Natural killer cell (primary cell): ENCODE measurements at regions not wholly inside any gene's neighbourhood (a gene's known extent, or its start where the extent isn't known, plus 50 kb on each side); places are given as distances from the start of the nearest gene placed in this dataset.

ENCODE experiments used
- ATAC-seq, 3 donors: fragments of 150-1000 bp in 2 of 3; fragments of 200-7000 bp in 1 of 3; cut with Tn5 transposase; 1 replicate in 1 of 3; 2 replicates in 2 of 3; pipeline ENCODE4 v1.10.0; 2021; ENCODE audit warnings: mild to moderate bottlenecking in 2 of 3, moderate library complexity in 2 of 3
- DNase-seq, 2 donors: peaks; one replicate each; pipeline versions ENCODE4 v3.0.0 to v3.0.0-alpha.2; 2013 to 2021; ENCODE audit warnings: mixed read lengths in 1 of 2
- H3K27ac ChIP-seq: one replicate; pipeline ENCODE4 v1.5.1; 2013; ENCODE audit warnings: mild to moderate bottlenecking, low read length
- H3K27me3 ChIP-seq: one replicate; pipeline ENCODE4 v1.6.1; 2013; ENCODE audit warnings: low read length; ENCODE audit not compliant: control insufficient read depth, insufficient read depth
- H3K36me3 ChIP-seq: one replicate; pipeline ENCODE4 v1.6.1; 2013; ENCODE audit warnings: low read length; ENCODE audit not compliant: control insufficient read depth, insufficient read depth
- H3K4me1 ChIP-seq: one replicate; pipeline ENCODE4 v1.6.1; 2013; ENCODE audit warnings: low read length; ENCODE audit not compliant: control insufficient read depth, insufficient read depth
- H3K4me3 ChIP-seq: one replicate; pipeline ENCODE4 v1.5.1; 2013; ENCODE audit warnings: low read length
- H3K9me3 ChIP-seq: one replicate; pipeline ENCODE4 v1.6.1; 2013; ENCODE audit warnings: low read length; ENCODE audit not compliant: control insufficient read depth, insufficient read depth
- H3K27ac Mint-ChIP-seq, 2 donors: one replicate each; pipeline ENCODE4 v1.8.0; 2022; ENCODE audit warnings: mild to moderate bottlenecking in 2 of 2, mixed read lengths in 2 of 2, moderate library complexity in 1 of 2
- H3K27me3 Mint-ChIP-seq, 2 donors: one replicate each; pipeline ENCODE4 v1.8.0; 2022; ENCODE audit warnings: low read depth in 2 of 2, mixed read lengths in 2 of 2
- H3K36me3 Mint-ChIP-seq: one replicate; pipeline ENCODE4 v1.8.0; 2022; ENCODE audit warnings: mixed read lengths
- H3K4me1 Mint-ChIP-seq, 2 donors: one replicate each; pipeline ENCODE4 v1.8.0; 2022; ENCODE audit warnings: mixed read lengths in 2 of 2
- H3K4me3 Mint-ChIP-seq: one replicate; pipeline ENCODE4 v1.8.0; 2022; ENCODE audit warnings: mild to moderate bottlenecking, moderate library complexity, mixed read lengths
- H3K9me3 Mint-ChIP-seq, 2 donors: one replicate each; pipeline ENCODE4 v1.8.0; 2022; ENCODE audit warnings: mixed read lengths in 2 of 2
- WGBS: methylation state at CpG from one replicate; pipeline ENCODE4 v1.1.7; 2013; ENCODE audit warnings: missing lambda C conversion rate; ENCODE audit not compliant: insufficient coverage; 5-methylcytosine and 5-hydroxymethylcytosine counted together
- intact Hi-C: fragments of 100-400 bp; cut with micrococcal nuclease; formaldehyde crosslinking; loops from one replicate; pipeline ENCODE4 v1.14.2; 2022
- TF ChIP-seq, protein P1 (sequence below): fragments of 200-600 bp; IDR thresholded peaks from one replicate; pipeline ENCODE4 v1.8.0; 2022; ENCODE audit warnings: antibody characterized with exemption

- DNase-seq, result no peak
- ATAC-seq, result no peak
- H3K36me3 ChIP-seq, result no peaks in the 10 kb centered on the region
- no peaks in the 10 kb centered on the region for H3K4me1 Mint-ChIP-seq
- no peaks in the 10 kb centered on the region for H3K9me3 ChIP-seq
- H3K4me1 ChIP-seq, result no peaks in the 10 kb centered on the region
- no peak overlapping the region for H3K4me3 ChIP-seq
- H3K27me3 ChIP-seq, result no peaks in the 10 kb centered on the region
- H3K4me3 Mint-ChIP-seq, result no peak overlapping the region
- intact Hi-C loops, result no loop called here
- no peak overlapping the region for H3K27ac ChIP-seq
- peaks cover 4 to 6% of the 10 kb centered on the region in 2 donors for H3K9me3 Mint-ChIP-seq
- TF ChIP-seq, protein P1, sequence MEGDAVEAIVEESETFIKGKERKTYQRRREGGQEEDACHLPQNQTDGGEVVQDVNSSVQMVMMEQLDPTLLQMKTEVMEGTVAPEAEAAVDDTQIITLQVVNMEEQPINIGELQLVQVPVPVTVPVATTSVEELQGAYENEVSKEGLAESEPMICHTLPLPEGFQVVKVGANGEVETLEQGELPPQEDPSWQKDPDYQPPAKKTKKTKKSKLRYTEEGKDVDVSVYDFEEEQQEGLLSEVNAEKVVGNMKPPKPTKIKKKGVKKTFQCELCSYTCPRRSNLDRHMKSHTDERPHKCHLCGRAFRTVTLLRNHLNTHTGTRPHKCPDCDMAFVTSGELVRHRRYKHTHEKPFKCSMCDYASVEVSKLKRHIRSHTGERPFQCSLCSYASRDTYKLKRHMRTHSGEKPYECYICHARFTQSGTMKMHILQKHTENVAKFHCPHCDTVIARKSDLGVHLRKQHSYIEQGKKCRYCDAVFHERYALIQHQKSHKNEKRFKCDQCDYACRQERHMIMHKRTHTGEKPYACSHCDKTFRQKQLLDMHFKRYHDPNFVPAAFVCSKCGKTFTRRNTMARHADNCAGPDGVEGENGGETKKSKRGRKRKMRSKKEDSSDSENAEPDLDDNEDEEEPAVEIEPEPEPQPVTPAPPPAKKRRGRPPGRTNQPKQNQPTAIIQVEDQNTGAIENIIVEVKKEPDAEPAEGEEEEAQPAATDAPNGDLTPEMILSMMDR, result no peak
- H3K36me3 Mint-ChIP-seq, result no peaks in the 10 kb centered on the region
- H3K27me3 Mint-ChIP-seq, result no peaks in the 10 kb centered on the region
- H3K27ac Mint-ChIP-seq, result no peak overlapping the region
These were observed 66.9 kb upstream of the NCKAP5 start for GRCh38 chr2:133635131-133635530.

GRCh38 chr2:133636287-133636686 lies 68.0 kb upstream of the NCKAP5 start:
- intact Hi-C loops, result no loop called here
- Histone ChIP-seq H3K9me3 (no peaks in the 10 kb centered on the region), H3K27ac (no peak overlapping the region), H3K4me1 (no peaks in the 10 kb centered on the region), H3K27me3 (no peaks in the 10 kb centered on the region), H3K36me3 (no peaks in the 10 kb centered on the region), H3K4me3 (no peak overlapping the region)
- H3K9me3 Mint-ChIP-seq, result peaks cover 4 to 6% of the 10 kb centered on the region in 2 donors
- no peak for ATAC-seq
- no peaks in the 10 kb centered on the region for H3K27me3 Mint-ChIP-seq
- H3K4me3 Mint-ChIP-seq, result no peak overlapping the region
- no peak for DNase-seq
- TF ChIP-seq, protein P1, result no peak
- H3K27ac Mint-ChIP-seq, result no peak overlapping the region
- WGBS, result 91% methylated on average over 1 of the region's 2 CpGs
- no peaks in the 10 kb centered on the region for H3K36me3 Mint-ChIP-seq
- H3K4me1 Mint-ChIP-seq, result no peaks in the 10 kb centered on the region

DNA sequence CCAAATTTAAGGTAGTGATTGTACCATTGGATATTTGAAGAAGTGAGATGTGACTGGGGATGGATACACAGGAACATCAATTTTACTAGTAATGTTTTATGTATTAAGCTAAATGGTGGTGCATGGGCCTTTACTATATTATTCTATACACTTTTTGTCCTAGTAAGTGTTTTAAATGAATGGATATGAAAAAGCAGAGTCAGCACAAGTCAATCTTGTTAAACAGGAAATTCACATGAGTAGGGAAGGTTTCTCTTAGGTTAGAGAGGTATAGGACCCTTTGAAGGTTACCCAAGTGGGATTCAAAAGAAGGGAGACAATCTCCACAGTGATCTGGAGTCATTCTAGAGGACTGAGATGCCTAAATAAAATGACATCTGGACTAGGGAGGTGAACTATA lies 71.8 kb upstream of the NCKAP5 start:
- Mint-ChIP-seq H3K4me3 (no peak overlapping the region), H3K27me3 (no peaks in the 10 kb centered on the region), H3K4me1 (no peaks in the 10 kb centered on the region), H3K9me3 (peaks cover 6 to 9% of the 10 kb centered on the region in 2 donors), H3K36me3 (no peaks in the 10 kb centered on the region), H3K27ac (no peak overlapping the region)
- Histone ChIP-seq H3K4me3 (no peak overlapping the region), H3K36me3 (no peaks in the 10 kb centered on the region), H3K4me1 (no peaks in the 10 kb centered on the region), H3K27me3 (no peaks in the 10 kb centered on the region), H3K9me3 (no peaks in the 10 kb centered on the region), H3K27ac (no peak overlapping the region)
- TF ChIP-seq, protein P1, result no peak
- no peak for DNase-seq
- intact Hi-C loops, result no loop called here
- no peak for ATAC-seq

- H3K27me3 ChIP-seq, result no peaks in the 10 kb centered on the region
- no peaks in the 10 kb centered on the region for H3K9me3 ChIP-seq
- no peaks in the 10 kb centered on the region for H3K4me1 Mint-ChIP-seq
- DNase-seq (no peak), ATAC-seq (no peak)
- no peaks in the 10 kb centered on the region for H3K27me3 Mint-ChIP-seq
- H3K27ac ChIP-seq, result no peak overlapping the region
- H3K4me1 ChIP-seq, result no peaks in the 10 kb centered on the region
- no peaks in the 10 kb centered on the region for H3K36me3 ChIP-seq
- H3K4me3 Mint-ChIP-seq, result no peak overlapping the region
- peaks cover under 1 to 5% of the 10 kb centered on the region in 2 donors for H3K9me3 Mint-ChIP-seq
- H3K27ac Mint-ChIP-seq, result no peak overlapping the region
- TF ChIP-seq, protein P1, result no peak
- intact Hi-C loops, result no loop called here
- no peak overlapping the region for H3K4me3 ChIP-seq
- WGBS, result 42% methylated on average over 1 of the region's 1 CpG
- H3K36me3 Mint-ChIP-seq, result no peaks in the 10 kb centered on the region
These were observed 73.2 kb upstream of the NCKAP5 start for GRCh38 chr2:133641497-133641896.
